ENCODE measurements at regions not wholly inside any gene's neighbourhood (a gene's known extent, or its start where the extent isn't known, plus 50 kb on each side); places are given as distances from the start of the nearest gene placed in this dataset.

GRCh38 chr3:181066143-181067087 lies 76.9 kb upstream of the DNAJC19 start:
- peaks cover 6% of the 10 kb centered on the region for H3K4me1 Mint-ChIP-seq
- no peak overlapping the region for H3K27ac Mint-ChIP-seq
- no peaks in the 10 kb centered on the region for H3K27me3 Mint-ChIP-seq (ENCODE audit: low read depth)
- H3K9me3 Mint-ChIP-seq, result peaks cover 1% of the 10 kb centered on the region
- H3K36me3 Mint-ChIP-seq, result no peaks in the 10 kb centered on the region
- TF ChIP-seq CTCF (IDR thresholded peaks at IDR 0.05; ENCODE audit: unreplicated experiment), result no peak
- DNase-seq (ENCODE audit: low spot score in 2 of 2, unreplicated experiment in 2 of 2), result no peak
- H3K4me3 Mint-ChIP-seq, result no peak overlapping the region

DNA sequence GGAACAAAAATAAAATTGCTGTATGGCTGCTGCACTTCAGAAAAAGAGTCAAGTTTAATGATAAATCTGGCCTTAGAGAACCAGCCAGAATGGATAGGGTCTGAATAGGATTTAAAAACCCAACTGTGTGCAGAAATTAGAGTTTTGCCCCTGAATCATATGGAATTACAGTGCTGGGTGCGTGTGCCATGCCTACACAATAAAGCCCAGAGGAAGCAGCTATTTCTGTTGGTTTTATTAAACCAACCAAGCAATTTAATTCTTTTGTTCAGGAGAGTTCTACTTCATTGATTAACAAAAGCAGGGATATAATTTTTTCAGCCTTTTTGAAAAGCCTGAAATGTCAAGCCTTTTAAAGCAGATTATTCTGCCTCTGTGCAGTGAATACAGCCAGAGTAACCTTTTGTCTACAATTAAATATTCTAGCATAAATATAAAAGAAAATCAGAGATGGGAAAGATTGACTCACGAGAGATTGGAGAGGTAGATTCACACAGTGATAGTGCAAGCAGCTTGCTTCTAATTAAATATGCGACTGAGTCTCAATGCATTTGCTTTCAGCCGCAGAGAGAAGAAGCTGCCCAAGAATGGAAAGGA lies 66.7 kb upstream of the DNAJC19 start:
- TF ChIP-seq CTCF (IDR thresholded peaks at IDR 0.05; ENCODE audit: unreplicated experiment), result no peak
- Mint-ChIP-seq H3K4me1 (peaks cover 5% of the 10 kb centered on the region), H3K27ac (no peak overlapping the region), H3K4me3 (no peak overlapping the region), H3K27me3 (ENCODE audit: low read depth) (no peaks in the 10 kb centered on the region), H3K9me3 (peaks cover 3% of the 10 kb centered on the region), H3K36me3 (no peaks in the 10 kb centered on the region)
- DNase-seq (ENCODE audit: low spot score in 2 of 2, unreplicated experiment in 2 of 2), result no peak

GRCh38 chr3:181054538-181054937 lies 65.0 kb upstream of the DNAJC19 start:
- peaks cover 3% of the 10 kb centered on the region for H3K9me3 Mint-ChIP-seq
- no peaks in the 10 kb centered on the region for H3K27me3 Mint-ChIP-seq (ENCODE audit: low read depth)
- no peak for TF ChIP-seq CTCF (IDR thresholded peaks at IDR 0.05; ENCODE audit: unreplicated experiment)
- no peak overlapping the region for H3K4me3 Mint-ChIP-seq
- DNase-seq (ENCODE audit: low spot score in 2 of 2, unreplicated experiment in 2 of 2), result no peak
- H3K4me1 Mint-ChIP-seq, result peaks cover 5% of the 10 kb centered on the region
- H3K27ac Mint-ChIP-seq, result no peak overlapping the region
- no peaks in the 10 kb centered on the region for H3K36me3 Mint-ChIP-seq

DNA sequence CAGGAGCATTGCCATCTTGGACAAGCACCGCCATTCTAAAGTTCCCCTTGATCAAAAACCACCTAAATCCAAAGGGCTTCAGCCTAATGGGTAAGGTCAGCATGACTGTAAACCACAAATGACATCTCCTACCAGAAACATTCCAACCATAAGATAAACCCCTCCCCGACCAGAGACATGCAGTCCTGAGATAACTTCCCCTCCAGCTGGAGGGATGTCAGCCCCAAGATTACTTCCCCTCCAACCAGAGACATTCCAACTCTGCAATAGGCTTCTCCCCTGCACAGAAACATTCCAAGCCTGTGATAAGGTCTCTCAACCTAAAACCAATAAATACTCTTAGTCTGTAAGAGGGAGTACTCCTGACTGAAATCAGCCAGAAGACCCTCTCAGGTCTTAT lies 62.7 kb upstream of the DNAJC19 start:
- H3K36me3 Mint-ChIP-seq, result no peaks in the 10 kb centered on the region
- no peak overlapping the region for H3K27ac Mint-ChIP-seq
- no peak for DNase-seq (ENCODE audit: low spot score in 2 of 2, unreplicated experiment in 2 of 2)
- H3K4me1 Mint-ChIP-seq, result peaks cover 5% of the 10 kb centered on the region
- H3K27me3 Mint-ChIP-seq (ENCODE audit: low read depth), result no peaks in the 10 kb centered on the region
- peaks cover 5% of the 10 kb centered on the region for H3K9me3 Mint-ChIP-seq
- H3K4me3 Mint-ChIP-seq, result no peak overlapping the region
- no peak for TF ChIP-seq CTCF (IDR thresholded peaks at IDR 0.05; ENCODE audit: unreplicated experiment)

GRCh38 chr3:181050738-181051137 lies 61.2 kb upstream of the DNAJC19 start:
- Mint-ChIP-seq H3K9me3 (peaks cover 14% of the 10 kb centered on the region), H3K27me3 (ENCODE audit: low read depth) (no peaks in the 10 kb centered on the region), H3K36me3 (no peaks in the 10 kb centered on the region), H3K4me3 (no peak overlapping the region), H3K4me1 (peaks cover 5% of the 10 kb centered on the region), H3K27ac (no peak overlapping the region)
- DNase-seq (ENCODE audit: low spot score in 2 of 2, unreplicated experiment in 2 of 2), result no peak
- no peak for TF ChIP-seq CTCF (IDR thresholded peaks at IDR 0.05; ENCODE audit: unreplicated experiment)
